Subcutaneous abdominal adipose tissue (tissue), 5 donors: ENCODE measurements at regions not wholly inside any gene's neighbourhood (a gene's known extent, or its start where the extent isn't known, plus 50 kb on each side); places are given as distances from the start of the nearest gene placed in this dataset.

Experiments
- H3K27ac ChIP-seq: one replicate; pipeline ENCODE4 v1.7.0; 2013; ENCODE audit warnings: low read depth, mild to moderate bottlenecking, inconsistent platforms, low read length, moderate library complexity
- H3K27me3 ChIP-seq, 5 donors: one replicate each; pipeline ENCODE4 v1.7.0; 2013; ENCODE audit warnings: low read length in 5 of 5, inconsistent platforms in 1 of 5; ENCODE audit not compliant: control insufficient read depth in 5 of 5, insufficient read depth in 4 of 5
- H3K36me3 ChIP-seq, 5 donors: one replicate each; pipeline ENCODE4 v1.7.0; 2013; ENCODE audit warnings: low read length in 5 of 5; ENCODE audit not compliant: control insufficient read depth in 5 of 5, insufficient read depth in 5 of 5
- H3K4me1 ChIP-seq, 5 donors: one replicate each; pipeline ENCODE4 v1.7.0; 2013; ENCODE audit warnings: low read length in 5 of 5, mild to moderate bottlenecking in 3 of 5, moderate library complexity in 1 of 5; ENCODE audit not compliant: control insufficient read depth in 5 of 5, insufficient read depth in 5 of 5
- H3K4me3 ChIP-seq, 5 donors: one replicate each; pipeline ENCODE4 v1.7.0; 2013; ENCODE audit warnings: low read length in 5 of 5, low read depth in 1 of 5
- H3K9ac ChIP-seq, 5 donors: one replicate each; pipeline ENCODE4 v1.7.0; 2013; ENCODE audit warnings: low read length in 5 of 5, mild to moderate bottlenecking in 4 of 5, moderate library complexity in 3 of 5
- H3K9me3 ChIP-seq, 5 donors: one replicate each; pipeline ENCODE4 v1.7.0; 2013; ENCODE audit warnings: low read length in 5 of 5; ENCODE audit not compliant: control insufficient read depth in 5 of 5
- donor health status: healthy.
- donor health status: healthy.
- donor health status: healthy.
- donor health status: healthy.
- donor health status: healthy.

- H3K36me3 ChIP-seq = no peaks in the 10 kb centered on the region
- no peaks in the 10 kb centered on the region for H3K27me3 ChIP-seq
- no peaks in the 10 kb centered on the region for H3K9me3 ChIP-seq
- no peaks in the 10 kb centered on the region for H3K4me1 ChIP-seq
- no peak overlapping the region for H3K4me3 ChIP-seq
- no peak overlapping the region for H3K27ac ChIP-seq
- no peak overlapping the region for H3K9ac ChIP-seq
Measured at GRCh38 chr18:40414155-40414754, 1540.8 kb upstream of the PIK3C3 start.

GRCh38 chr18:40413160-40413559 is 1541.9 kb upstream of the PIK3C3 start:
- Histone ChIP-seq H3K36me3 (no peaks in the 10 kb centered on the region), H3K9me3 (no peaks in the 10 kb centered on the region), H3K27me3 (no peaks in the 10 kb centered on the region), H3K4me3 (no peak overlapping the region), H3K27ac (no peak overlapping the region), H3K9ac (no peak overlapping the region), H3K4me1 (no peaks in the 10 kb centered on the region)

GRCh38 chr18:40412410-40412809 is 1542.6 kb upstream of the PIK3C3 start:
- H3K9ac ChIP-seq = no peak overlapping the region
- H3K36me3 ChIP-seq = no peaks in the 10 kb centered on the region
- no peak overlapping the region for H3K27ac ChIP-seq
- no peaks in the 10 kb centered on the region for H3K27me3 ChIP-seq
- H3K4me1 ChIP-seq = no peaks in the 10 kb centered on the region
- no peak overlapping the region for H3K4me3 ChIP-seq
- H3K9me3 ChIP-seq = no peaks in the 10 kb centered on the region

GRCh38 chr18:40407909-40408308 is 1547.1 kb upstream of the PIK3C3 start:
- H3K36me3 ChIP-seq = no peaks in the 10 kb centered on the region
- H3K9ac ChIP-seq = no peak overlapping the region
- no peak overlapping the region for H3K4me3 ChIP-seq
- H3K27me3 ChIP-seq = no peaks in the 10 kb centered on the region
- H3K27ac ChIP-seq = no peak overlapping the region
- no peaks in the 10 kb centered on the region for H3K4me1 ChIP-seq
- H3K9me3 ChIP-seq = no peaks in the 10 kb centered on the region

GRCh38 chr18:40404284-40404683 is 1550.8 kb upstream of the PIK3C3 start:
- no peak overlapping the region for H3K4me3 ChIP-seq
- no peaks in the 10 kb centered on the region for H3K27me3 ChIP-seq
- no peaks in the 10 kb centered on the region for H3K36me3 ChIP-seq
- H3K9me3 ChIP-seq = no peaks in the 10 kb centered on the region
- no peak overlapping the region for H3K9ac ChIP-seq
- no peaks in the 10 kb centered on the region for H3K4me1 ChIP-seq
- no peak overlapping the region for H3K27ac ChIP-seq

DNA sequence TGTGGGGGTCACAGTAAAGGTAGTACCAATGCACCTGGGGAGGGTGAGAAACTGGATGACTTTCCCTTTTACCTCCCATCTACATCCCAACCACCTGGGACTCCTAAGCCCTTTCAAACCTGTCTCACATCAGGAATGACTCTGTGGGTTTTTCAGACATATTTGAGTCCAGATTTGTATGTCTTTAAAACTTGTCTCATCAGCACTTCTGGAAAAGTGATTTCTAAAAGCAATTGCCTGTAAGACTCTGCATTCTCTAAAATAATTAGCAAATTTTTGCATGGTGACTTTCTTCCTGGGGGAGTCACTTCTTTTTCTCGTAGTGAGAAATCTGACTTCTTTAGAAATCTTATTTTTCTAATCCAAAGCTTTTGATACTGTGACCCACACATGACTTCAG is 1553.0 kb upstream of the PIK3C3 start:
- no peaks in the 10 kb centered on the region for H3K36me3 ChIP-seq
- H3K4me1 ChIP-seq = no peaks in the 10 kb centered on the region
- H3K27me3 ChIP-seq = no peaks in the 10 kb centered on the region
- no peak overlapping the region for H3K9ac ChIP-seq
- H3K4me3 ChIP-seq = no peak overlapping the region
- H3K27ac ChIP-seq = no peak overlapping the region
- no peaks in the 10 kb centered on the region for H3K9me3 ChIP-seq

DNA sequence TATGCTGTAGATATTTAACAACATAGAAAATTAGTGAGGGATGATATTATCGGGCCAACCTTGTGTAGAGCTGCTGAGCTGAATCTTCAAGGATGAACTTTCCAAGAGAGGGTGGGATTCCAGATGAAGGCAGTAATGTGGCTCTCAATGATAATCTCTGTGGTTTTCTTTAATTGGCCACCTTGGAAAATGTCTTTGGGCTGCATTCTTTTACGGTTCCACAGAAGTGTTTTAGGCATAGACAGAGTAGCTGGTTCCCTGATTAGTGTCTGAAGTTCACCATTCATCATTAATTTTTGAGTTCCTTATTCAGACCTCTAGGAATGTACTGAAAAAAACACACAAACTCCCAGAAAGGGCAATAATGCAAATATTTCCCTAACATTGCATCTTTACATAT is 1566.9 kb upstream of the PIK3C3 start:
- no peaks in the 10 kb centered on the region for H3K27me3 ChIP-seq
- no peak overlapping the region for H3K9ac ChIP-seq
- no peaks in the 10 kb centered on the region for H3K36me3 ChIP-seq
- no peaks in the 10 kb centered on the region for H3K4me1 ChIP-seq
- no peak overlapping the region for H3K4me3 ChIP-seq
- H3K27ac ChIP-seq = no peak overlapping the region
- no peaks in the 10 kb centered on the region for H3K9me3 ChIP-seq

DNA sequence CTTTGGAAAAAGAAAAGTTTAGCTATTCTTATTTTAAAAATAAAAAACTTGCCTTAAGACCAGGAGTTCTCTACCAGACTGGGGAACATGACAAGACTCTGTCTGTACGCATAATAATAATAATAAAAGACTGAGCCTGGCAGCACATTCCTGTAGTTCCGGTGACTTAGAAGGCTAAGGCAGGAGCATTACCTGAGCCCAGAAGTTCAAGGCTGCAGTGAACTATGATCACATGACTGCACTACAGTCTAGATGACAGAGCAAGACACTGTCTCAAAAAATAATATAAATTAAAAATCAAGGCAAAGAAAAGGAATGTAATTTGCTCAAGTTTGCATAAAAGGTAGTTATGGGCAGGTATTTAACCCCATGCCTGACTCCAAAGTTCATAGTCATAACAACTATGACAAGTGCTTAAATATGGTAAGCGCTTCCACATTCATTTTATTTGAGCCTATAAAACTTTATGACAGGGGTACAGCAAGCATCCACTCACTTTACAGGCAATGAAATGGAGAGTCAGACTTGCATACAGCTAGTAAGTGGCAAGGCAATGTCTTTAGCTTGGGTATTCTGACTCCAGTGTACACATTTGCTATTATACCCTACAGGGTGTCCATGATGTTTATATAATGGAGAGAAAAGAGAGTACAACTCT is 1567.8 kb upstream of the PIK3C3 start:
- no peak overlapping the region for H3K27ac ChIP-seq
- no peaks in the 10 kb centered on the region for H3K27me3 ChIP-seq
- H3K9ac ChIP-seq = no peak overlapping the region

DNA sequence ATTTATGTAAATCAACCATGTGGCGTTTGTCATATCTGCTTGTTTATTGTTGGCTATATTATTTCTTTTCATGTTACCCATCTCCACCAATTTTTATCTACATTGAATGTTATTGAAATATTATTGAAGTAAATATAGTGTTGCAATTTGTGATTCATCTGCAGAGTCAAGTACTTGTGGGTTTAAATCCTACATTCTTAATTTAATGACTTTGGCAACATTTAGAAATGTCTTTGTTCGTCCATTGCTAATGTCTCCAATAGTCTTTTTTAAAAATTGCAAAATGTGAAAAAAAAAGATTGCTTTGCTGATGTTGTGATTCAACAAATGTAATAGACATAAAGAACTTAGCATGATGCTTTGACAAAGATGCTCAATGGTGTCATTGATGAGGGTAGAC is 1572.8 kb upstream of the PIK3C3 start:
- Histone ChIP-seq H3K4me3 (no peak overlapping the region), H3K4me1 (no peaks in the 10 kb centered on the region), H3K27me3 (no peaks in the 10 kb centered on the region), H3K9me3 (no peaks in the 10 kb centered on the region), H3K9ac (no peak overlapping the region), H3K36me3 (no peaks in the 10 kb centered on the region), H3K27ac (no peak overlapping the region)

More for the DNA sequence above, 1567.8 kb upstream of the PIK3C3 start:
- H3K36me3 ChIP-seq = no peaks in the 10 kb centered on the region
- no peaks in the 10 kb centered on the region for H3K9me3 ChIP-seq
- H3K4me3 ChIP-seq = no peak overlapping the region
- no peaks in the 10 kb centered on the region for H3K4me1 ChIP-seq

DNA sequence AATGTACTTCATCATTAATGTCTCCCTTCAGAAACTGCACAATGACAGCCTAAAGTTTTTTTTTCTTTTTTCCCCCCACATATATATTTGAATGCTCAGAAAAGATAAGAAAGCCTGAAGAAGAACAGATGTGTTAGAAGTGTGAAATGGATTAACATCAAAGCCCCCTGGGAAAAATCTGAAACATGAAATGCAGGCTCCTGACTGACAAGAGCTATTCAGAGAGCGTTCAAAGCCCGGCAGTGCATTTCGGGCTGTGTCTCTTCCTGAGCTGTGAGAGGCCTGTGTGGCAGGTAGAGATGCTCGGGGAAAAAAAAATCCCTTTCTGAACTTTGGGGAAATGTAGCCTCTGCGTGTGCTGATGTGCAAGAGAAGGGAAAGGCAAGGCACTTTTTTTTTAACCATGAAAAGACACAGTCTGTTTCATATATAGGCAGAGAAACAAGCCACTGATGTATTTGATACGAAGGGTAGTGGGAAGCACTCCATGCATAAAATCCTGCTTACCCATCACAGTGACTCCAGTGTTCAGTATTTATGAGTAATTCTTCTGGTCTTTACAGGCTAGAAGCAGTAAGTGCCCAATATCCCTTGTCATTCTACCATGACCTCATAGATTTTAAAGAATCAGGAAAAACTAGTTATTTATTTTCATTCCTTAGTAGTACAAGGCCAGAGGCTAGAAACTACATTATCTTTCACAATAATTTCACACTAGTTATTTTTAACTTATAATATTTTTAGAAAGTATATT is 1574.2 kb upstream of the PIK3C3 start:
- no peak overlapping the region for H3K4me3 ChIP-seq
- H3K9ac ChIP-seq = no peak overlapping the region
- H3K27me3 ChIP-seq = no peaks in the 10 kb centered on the region
- H3K27ac ChIP-seq = no peak overlapping the region
- no peaks in the 10 kb centered on the region for H3K9me3 ChIP-seq
- H3K36me3 ChIP-seq = no peaks in the 10 kb centered on the region
- no peaks in the 10 kb centered on the region for H3K4me1 ChIP-seq
